Panc1 (cell line): ENCODE measurements at regions not wholly inside any gene's neighbourhood (a gene's known extent, or its start where the extent isn't known, plus 50 kb on each side); places are given as distances from the start of the nearest gene placed in this dataset.

Experiments
- ATAC-seq: fragments of 200-7000 bp; cut with Tn5 transposase; 2 replicates; pipeline ENCODE4 v1.9.1; 2020; ENCODE audit warnings: mild to moderate bottlenecking, moderate library complexity
- BruUV-seq: library from RNA; stranded (reverse); fragments of 400-500 nt; replicated peaks from 2 replicates; lab custom pipeline; 2021; lab: Mats Ljungman, UMichigan
- CTCF ChIA-PET: fragments of 300-600 bp; sonication (Branson Sonifier 250); formaldehyde crosslinking; loops from one replicate; lab custom pipeline; 2022; ENCODE audit warnings: antibody characterized with exemption; lab: Charles Lee
- POLR2A ChIA-PET: fragments of 300-600 bp; sonication (Branson Sonifier 250); formaldehyde crosslinking; loops from one replicate; lab custom pipeline; 2022; ENCODE audit warnings: antibody characterized with exemption; lab: Charles Lee
- DNase-seq: peaks from one replicate; pipeline ENCODE4 v3.0.0-alpha.2; 2010; ENCODE audit warnings: low read depth, low spot score
- H3K27ac ChIP-seq: 2 replicates; pipeline ENCODE4 v1.5.1; 2011; ENCODE audit warnings: mild to moderate bottlenecking, low read length, inconsistent platforms
- H3K27me3 ChIP-seq: fragments of 200-500 bp; sonication (Bioruptor generic); 2 replicates; pipeline ENCODE4 v1.6.0; 2014; ENCODE audit warnings: low read length, inconsistent platforms; ENCODE audit not compliant: control insufficient read depth, insufficient read depth
- H3K36me3 ChIP-seq: fragments of 200-500 bp; sonication (Bioruptor generic); 2 replicates; pipeline ENCODE4 v1.5.1; 2014; ENCODE audit warnings: inconsistent platforms, mild to moderate bottlenecking, low read length, moderate library complexity; ENCODE audit not compliant: control insufficient read depth, insufficient read depth
- H3K4me1 ChIP-seq: 2 replicates; pipeline ENCODE4 v1.5.1; 2011; ENCODE audit warnings: inconsistent platforms, mild to moderate bottlenecking, low read length, moderate library complexity; ENCODE audit not compliant: control insufficient read depth, insufficient read depth
- H3K4me3 ChIP-seq, 2 experiments: 2 replicates each; pipeline ENCODE4 v1.5.1; 2011 to 2012; ENCODE audit warnings: low read depth in 2 of 2, low read length in 2 of 2, mild to moderate bottlenecking in 2 of 2, inconsistent platforms in 1 of 2, moderate library complexity in 1 of 2
- H3K9me3 ChIP-seq: fragments of 200-500 bp; sonication (Bioruptor generic); 2 replicates; pipeline ENCODE4 v1.5.1; 2014; ENCODE audit warnings: low read depth, mild to moderate bottlenecking, inconsistent platforms, low read length, moderate library complexity; ENCODE audit not compliant: control insufficient read depth, insufficient read depth
- POLR2AphosphoS5 ChIP-seq: IDR thresholded peaks from 2 replicates; pipeline ENCODE4 v1.6.1; 2012; ENCODE audit warnings: mild to moderate bottlenecking, low read depth, low read length, moderate library complexity
- SIN3A ChIP-seq: IDR thresholded peaks from 2 replicates; pipeline ENCODE4 v1.6.1; 2012; ENCODE audit warnings: low read depth, mild to moderate bottlenecking, low read length, moderate library complexity, borderline replicate concordance; ENCODE audit not compliant: insufficient read depth
- TCF7L2 ChIP-seq: IDR thresholded peaks from 2 replicates; pipeline ENCODE4 v1.6.1; 2011; ENCODE audit warnings: mild to moderate bottlenecking, low read depth, low read length, inconsistent platforms
- in situ Hi-C: cut with HindIII; loops from 2 replicates; pipeline ENCODE4 v1.10.0; 2016; ENCODE audit warnings: low sequenced_read_pairs, low pct_unique_long_range_greater_than_20kb
- intact Hi-C: fragments of 100-400 bp; cut with micrococcal nuclease; formaldehyde crosslinking; loops from one replicate; pipeline ENCODE4 v1.10.0; 2022; ENCODE audit not compliant: unreplicated experiment
- TF ChIP-seq, protein P1 (sequence below), 2 experiments: IDR thresholded peaks; 2 replicates each; pipeline ENCODE4 v1.6.1; 2011 to 2012; ENCODE audit warnings: low read depth in 2 of 2, control low read depth in 1 of 2, low read length in 1 of 2, mild to moderate bottlenecking in 1 of 2, moderate library complexity in 1 of 2; ENCODE audit not compliant: insufficient read depth in 1 of 2
- TF ChIP-seq, protein P2 (sequence below): fragments of 450-650 bp; IDR thresholded peaks from 2 replicates; pipeline ENCODE4 v1.5.1; 2017; ENCODE audit warnings: mild to moderate bottlenecking

DNA sequence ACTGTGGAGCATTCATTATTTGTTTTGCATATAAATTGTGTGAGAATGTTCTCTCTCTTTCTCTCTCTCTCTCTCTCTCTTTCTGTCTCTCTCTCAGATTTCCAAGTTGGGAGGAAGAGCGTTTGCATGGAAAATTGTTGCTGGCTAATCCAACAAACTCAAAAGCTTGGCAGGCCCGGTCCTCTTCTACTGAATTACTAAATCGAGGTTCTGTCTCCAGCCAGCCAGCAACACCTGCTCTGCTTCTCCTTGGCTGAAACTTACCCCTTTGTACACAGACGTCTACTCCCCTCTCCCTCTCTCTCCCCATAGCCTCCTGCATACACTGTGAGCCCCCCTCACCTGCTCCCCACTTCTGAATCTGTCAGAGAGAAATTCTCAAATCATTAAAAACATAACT lies 996.4 kb upstream of the AUTS2 start:
- ChIA-PET CTCF (no interaction called here), POLR2A (no interaction called here)
- H3K27me3 ChIP-seq = no peaks in the 10 kb centered on the region
- no peaks in the 10 kb centered on the region for H3K9me3 ChIP-seq
- intact Hi-C loops = no loop called here
- TF ChIP-seq, protein P1, sequence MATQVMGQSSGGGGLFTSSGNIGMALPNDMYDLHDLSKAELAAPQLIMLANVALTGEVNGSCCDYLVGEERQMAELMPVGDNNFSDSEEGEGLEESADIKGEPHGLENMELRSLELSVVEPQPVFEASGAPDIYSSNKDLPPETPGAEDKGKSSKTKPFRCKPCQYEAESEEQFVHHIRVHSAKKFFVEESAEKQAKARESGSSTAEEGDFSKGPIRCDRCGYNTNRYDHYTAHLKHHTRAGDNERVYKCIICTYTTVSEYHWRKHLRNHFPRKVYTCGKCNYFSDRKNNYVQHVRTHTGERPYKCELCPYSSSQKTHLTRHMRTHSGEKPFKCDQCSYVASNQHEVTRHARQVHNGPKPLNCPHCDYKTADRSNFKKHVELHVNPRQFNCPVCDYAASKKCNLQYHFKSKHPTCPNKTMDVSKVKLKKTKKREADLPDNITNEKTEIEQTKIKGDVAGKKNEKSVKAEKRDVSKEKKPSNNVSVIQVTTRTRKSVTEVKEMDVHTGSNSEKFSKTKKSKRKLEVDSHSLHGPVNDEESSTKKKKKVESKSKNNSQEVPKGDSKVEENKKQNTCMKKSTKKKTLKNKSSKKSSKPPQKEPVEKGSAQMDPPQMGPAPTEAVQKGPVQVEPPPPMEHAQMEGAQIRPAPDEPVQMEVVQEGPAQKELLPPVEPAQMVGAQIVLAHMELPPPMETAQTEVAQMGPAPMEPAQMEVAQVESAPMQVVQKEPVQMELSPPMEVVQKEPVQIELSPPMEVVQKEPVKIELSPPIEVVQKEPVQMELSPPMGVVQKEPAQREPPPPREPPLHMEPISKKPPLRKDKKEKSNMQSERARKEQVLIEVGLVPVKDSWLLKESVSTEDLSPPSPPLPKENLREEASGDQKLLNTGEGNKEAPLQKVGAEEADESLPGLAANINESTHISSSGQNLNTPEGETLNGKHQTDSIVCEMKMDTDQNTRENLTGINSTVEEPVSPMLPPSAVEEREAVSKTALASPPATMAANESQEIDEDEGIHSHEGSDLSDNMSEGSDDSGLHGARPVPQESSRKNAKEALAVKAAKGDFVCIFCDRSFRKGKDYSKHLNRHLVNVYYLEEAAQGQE (IDR thresholded peaks at IDR 0.05; ENCODE audit: insufficient read depth in 1 of 2, low read depth in 2 of 2, low read length in 1 of 2) = no peak
- TF ChIP-seq SIN3A (no peak), TCF7L2 (no peak), POLR2AphosphoS5 (no peak)
- TF ChIP-seq, protein P2, sequence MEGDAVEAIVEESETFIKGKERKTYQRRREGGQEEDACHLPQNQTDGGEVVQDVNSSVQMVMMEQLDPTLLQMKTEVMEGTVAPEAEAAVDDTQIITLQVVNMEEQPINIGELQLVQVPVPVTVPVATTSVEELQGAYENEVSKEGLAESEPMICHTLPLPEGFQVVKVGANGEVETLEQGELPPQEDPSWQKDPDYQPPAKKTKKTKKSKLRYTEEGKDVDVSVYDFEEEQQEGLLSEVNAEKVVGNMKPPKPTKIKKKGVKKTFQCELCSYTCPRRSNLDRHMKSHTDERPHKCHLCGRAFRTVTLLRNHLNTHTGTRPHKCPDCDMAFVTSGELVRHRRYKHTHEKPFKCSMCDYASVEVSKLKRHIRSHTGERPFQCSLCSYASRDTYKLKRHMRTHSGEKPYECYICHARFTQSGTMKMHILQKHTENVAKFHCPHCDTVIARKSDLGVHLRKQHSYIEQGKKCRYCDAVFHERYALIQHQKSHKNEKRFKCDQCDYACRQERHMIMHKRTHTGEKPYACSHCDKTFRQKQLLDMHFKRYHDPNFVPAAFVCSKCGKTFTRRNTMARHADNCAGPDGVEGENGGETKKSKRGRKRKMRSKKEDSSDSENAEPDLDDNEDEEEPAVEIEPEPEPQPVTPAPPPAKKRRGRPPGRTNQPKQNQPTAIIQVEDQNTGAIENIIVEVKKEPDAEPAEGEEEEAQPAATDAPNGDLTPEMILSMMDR = no peak
- H3K4me3 ChIP-seq = no peak overlapping the region
- no peaks in the 10 kb centered on the region for H3K4me1 ChIP-seq
- no peak overlapping the region for H3K27ac ChIP-seq
- in situ Hi-C loops = no loop called here
- H3K36me3 ChIP-seq = no peaks in the 10 kb centered on the region
- DNase-seq (no peak), ATAC-seq (no peak)
- BruUV-seq = no TSS peak

DNA sequence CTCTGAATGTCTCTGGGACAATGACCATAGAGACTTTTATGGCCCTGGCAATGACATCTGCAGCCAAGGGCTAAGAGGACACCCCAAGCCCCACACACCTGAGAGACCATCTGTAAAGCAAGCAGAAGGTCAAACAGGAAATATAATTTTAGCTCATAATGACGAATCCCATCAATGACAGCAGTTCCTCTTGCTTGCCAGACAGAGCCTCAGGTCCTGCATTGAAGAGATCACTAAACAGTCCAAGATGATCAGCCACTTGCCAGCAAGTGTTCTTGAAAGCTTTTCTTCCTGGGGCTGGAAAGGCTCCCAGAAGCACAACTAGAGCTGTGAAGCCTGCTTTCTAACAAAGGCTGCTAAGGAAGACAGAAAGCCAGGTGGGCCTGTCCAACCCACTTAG lies 993.7 kb upstream of the AUTS2 start:
- DNase-seq = no peak
- BruUV-seq = no TSS peak
- CTCF ChIA-PET = no interaction called here
- in situ Hi-C loops = no loop called here
- Histone ChIP-seq H3K27me3 (no peaks in the 10 kb centered on the region), H3K36me3 (no peaks in the 10 kb centered on the region), H3K4me3 (no peak overlapping the region), H3K9me3 (peaks cover 10% of the 10 kb centered on the region; the same call in 1 of the 2 replicates), H3K4me1 (no peaks in the 10 kb centered on the region), H3K27ac (no peak overlapping the region)
- ATAC-seq = no peak
- TF ChIP-seq SIN3A (no peak), POLR2AphosphoS5 (no peak)
- TF ChIP-seq, protein P1 (IDR thresholded peaks at IDR 0.05; ENCODE audit: insufficient read depth in 1 of 2, low read depth in 2 of 2, low read length in 1 of 2) = no peak
- TF ChIP-seq, protein P2 = no peak
- intact Hi-C loops = no loop called here
- POLR2A ChIA-PET = no interaction called here
